SJCRH30 (cell line): ENCODE measurements at regions not wholly inside any gene's neighbourhood (a gene's known extent, or its start where the extent isn't known, plus 50 kb on each side); places are given as distances from the start of the nearest gene placed in this dataset.
"Not testable (repeated sequence)": the region's sequence is repeated elsewhere in the genome, so short reads cannot be mapped to it uniquely, and the experiment has no call there.

ENCODE experiments used
- DNase-seq, 2 experiments: peaks; one replicate each; pipeline ENCODE4 v3.0.0-alpha.2; 2015 to 2020
- H3K27ac ChIP-seq: fragments of 250-450 bp; sonication (Bioruptor Pico); 2 replicates; pipeline ENCODE4 v1.5.1; 2020; ENCODE audit warnings: mild to moderate bottlenecking, moderate library complexity
- H3K27me3 ChIP-seq: fragments of 250-450 bp; sonication (Bioruptor Pico); 2 replicates; pipeline ENCODE4 v1.5.1; 2020; ENCODE audit warnings: mild to moderate bottlenecking, moderate library complexity
- H3K36me3 ChIP-seq: fragments of 250-450 bp; sonication (Bioruptor Pico); 2 replicates; pipeline ENCODE4 v1.5.1; 2020; ENCODE audit warnings: mild to moderate bottlenecking, moderate library complexity
- H3K4me1 ChIP-seq: fragments of 250-450 bp; sonication (Bioruptor Pico); 2 replicates; pipeline ENCODE4 v1.5.1; 2020; ENCODE audit warnings: mild to moderate bottlenecking, moderate library complexity
- H3K4me3 ChIP-seq: fragments of 250-450 bp; sonication (Bioruptor Pico); 2 replicates; pipeline ENCODE4 v1.5.1; 2020; ENCODE audit warnings: mild to moderate bottlenecking, moderate library complexity
- H3K9me3 ChIP-seq: fragments of 250-450 bp; sonication (Bioruptor Pico); replicated peaks from 2 replicates; pipeline ENCODE4 v1.5.1; 2020; ENCODE audit warnings: mild to moderate bottlenecking, moderate library complexity

DNA sequence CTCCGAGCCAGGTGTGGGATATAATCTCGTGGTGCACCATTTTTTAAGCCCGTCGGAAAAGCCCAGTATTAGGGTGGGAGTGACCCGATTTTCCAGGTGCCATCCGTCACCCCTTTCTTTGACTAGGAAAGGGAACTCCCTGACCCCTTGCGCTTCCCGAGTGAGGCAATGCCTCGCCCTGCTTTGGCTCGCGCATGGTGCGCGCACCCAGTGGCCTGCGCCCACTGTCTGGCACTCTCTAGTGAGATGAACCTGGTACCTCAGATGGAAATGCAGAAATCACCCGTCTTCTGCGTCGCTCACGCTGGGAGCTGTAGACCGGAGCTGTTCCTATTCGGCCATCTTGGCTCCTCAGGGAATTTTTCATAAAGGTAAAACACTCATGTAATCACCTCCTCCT lies 63.9 kb downstream of the RWDD3 start:
- H3K4me3 ChIP-seq, result peak overlapping the region; percentile 36
- not testable (repeated sequence) for H3K36me3 ChIP-seq, H3K4me1 ChIP-seq, H3K27ac ChIP-seq, H3K27me3 ChIP-seq, DNase-seq, H3K9me3 ChIP-seq

DNA sequence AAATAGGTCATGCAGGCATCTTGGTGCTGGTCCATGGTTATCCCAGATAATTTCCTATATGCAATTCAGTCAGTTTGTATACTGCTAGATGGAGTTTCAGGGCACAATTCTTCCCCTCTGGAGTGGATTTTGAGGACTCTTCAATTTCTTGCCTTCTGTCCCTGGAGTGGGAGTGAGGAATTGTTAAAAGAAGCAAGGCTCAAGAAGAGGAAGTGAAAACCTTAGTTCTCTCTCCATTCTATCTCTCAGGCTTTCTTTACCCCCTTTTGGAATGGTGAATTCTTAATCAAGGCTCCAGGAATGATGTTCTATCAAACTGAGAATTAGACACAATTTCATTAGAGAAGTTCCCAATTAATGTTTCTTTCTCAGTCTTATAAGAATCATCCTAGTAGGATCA lies 67.1 kb downstream of the RWDD3 start:
- H3K27me3 ChIP-seq, result no peaks in the 10 kb centered on the region
- no peak overlapping the region for H3K4me3 ChIP-seq
- H3K9me3 ChIP-seq, result no peaks in the 10 kb centered on the region; the same call in 1 of the 2 replicates
- no peak overlapping the region for H3K27ac ChIP-seq
- DNase-seq, result no peak
- H3K4me1 ChIP-seq, result no peaks in the 10 kb centered on the region
- H3K36me3 ChIP-seq, result no peaks in the 10 kb centered on the region

DNA sequence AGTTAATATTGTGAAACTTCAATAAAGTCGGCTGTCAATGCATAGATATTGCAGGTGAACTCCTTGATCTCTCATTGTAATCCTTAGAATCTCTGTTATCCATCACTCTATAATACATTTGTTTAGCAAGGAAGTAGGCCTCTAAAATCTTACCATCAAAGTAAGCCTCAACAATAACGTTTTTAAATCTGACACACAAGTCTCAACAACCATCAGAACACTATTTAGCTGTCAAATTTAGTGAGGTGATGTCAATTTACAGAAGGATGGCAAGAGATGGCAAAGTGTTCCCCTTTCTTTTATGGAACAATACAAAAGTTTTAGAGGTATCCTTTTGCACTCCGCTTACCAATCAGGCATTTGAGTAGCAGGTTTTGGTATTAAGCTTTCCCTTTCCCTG lies 67.6 kb downstream of the RWDD3 start:
- H3K4me3 ChIP-seq, result no peak overlapping the region
- H3K27me3 ChIP-seq, result no peaks in the 10 kb centered on the region
- H3K36me3 ChIP-seq, result no peaks in the 10 kb centered on the region
- no peaks in the 10 kb centered on the region; the same call in 1 of the 2 replicates for H3K9me3 ChIP-seq
- no peak overlapping the region for H3K27ac ChIP-seq
- DNase-seq, result no peak
- H3K4me1 ChIP-seq, result no peaks in the 10 kb centered on the region; the same call in 1 of the 2 replicates

DNA sequence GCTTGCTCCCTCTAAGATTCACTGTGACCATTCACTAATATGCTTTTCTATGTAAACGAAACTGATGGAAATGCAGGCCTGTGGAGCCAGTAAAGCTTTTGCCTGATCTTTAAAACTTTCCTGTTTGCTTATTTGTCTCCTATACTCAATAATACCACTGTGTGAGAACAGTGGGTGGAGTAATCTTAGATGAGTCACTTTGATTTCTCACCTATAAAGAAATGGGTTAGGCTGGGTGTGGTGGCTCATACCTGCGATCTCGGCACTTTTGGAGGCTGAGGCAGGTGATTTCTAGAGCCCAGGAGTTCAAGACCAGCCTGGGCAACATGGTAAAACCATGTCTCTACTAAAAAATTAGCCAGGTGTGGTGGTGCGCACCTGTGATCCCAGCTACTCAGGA lies 70.8 kb downstream of the RWDD3 start:
- H3K27ac ChIP-seq, result no peak overlapping the region
- no peaks in the 10 kb centered on the region for H3K36me3 ChIP-seq
- no peak overlapping the region for H3K4me3 ChIP-seq
- H3K27me3 ChIP-seq, result no peaks in the 10 kb centered on the region
- H3K4me1 ChIP-seq, result no peaks in the 10 kb centered on the region; the same call in none of the 2 replicates
- H3K9me3 ChIP-seq, result no peaks in the 10 kb centered on the region; the same call in 1 of the 2 replicates
- DNase-seq, result no peak

DNA sequence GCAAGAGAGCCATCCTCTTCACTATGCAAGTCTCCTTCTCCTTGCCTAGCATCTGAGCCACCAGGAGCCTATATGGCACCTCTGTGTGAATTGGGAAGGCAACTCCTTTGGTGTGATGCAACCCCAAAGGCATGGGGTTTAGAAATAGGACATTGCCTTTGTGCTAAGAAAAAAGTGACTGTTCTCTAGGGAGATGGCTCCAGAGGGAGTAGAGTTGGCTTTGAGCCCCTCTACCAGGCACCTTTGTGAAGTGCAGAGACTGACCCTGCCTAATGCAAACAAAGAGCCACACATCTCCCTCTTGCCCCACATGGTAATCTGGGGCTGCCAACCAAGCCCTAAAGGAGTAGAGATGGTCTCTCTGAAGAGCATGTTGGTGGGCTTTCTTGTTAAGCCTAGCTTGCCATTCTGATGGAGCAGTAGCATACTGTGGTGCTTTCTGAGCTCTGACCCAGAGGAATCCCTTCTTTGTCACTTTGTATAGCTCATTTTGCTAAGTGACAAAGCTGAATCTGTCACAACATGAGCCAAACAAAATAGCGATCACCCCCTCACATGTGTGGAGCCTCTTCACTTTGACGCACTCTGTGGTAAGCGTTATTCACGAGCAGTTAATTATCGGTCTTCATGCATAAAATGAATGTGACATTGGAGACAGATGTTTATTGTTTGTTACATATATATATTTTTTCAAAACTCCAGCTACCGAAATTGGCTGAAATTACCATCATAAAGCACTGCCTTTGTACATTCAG lies 74.4 kb downstream of the RWDD3 start:
- DNase-seq, result peak in 1 of 2 experiments; percentile 29
- H3K36me3 ChIP-seq, result no peaks in the 10 kb centered on the region
- no peaks in the 10 kb centered on the region; the same call in none of the 2 replicates for H3K4me1 ChIP-seq
- H3K27me3 ChIP-seq, result no peaks in the 10 kb centered on the region
- H3K27ac ChIP-seq, result no peak overlapping the region
- no peaks in the 10 kb centered on the region for H3K9me3 ChIP-seq
- no peak overlapping the region for H3K4me3 ChIP-seq

DNA sequence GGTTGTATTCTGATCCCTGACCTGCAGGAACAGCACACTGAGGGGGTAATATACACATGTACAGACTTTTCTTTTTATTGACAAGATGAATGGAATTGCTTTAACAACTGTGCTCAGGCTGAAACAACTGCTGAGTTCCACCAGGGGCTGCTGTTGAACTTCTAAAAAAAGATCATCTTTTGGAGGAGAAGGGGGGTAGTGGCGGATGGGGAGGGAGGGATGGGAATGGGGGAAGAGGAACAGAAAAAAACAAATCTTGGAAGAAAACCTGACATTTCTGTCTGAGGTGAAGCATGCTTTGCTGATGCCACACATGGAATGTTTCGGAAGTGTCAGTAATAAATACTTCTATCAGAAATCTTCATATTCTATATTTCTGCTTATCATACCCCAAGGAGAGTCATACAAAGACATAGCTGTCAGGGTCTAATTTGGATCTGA lies 75.0 kb downstream of the RWDD3 start:
- Histone ChIP-seq H3K27me3 (no peaks in the 10 kb centered on the region), H3K4me3 (no peak overlapping the region), H3K36me3 (no peaks in the 10 kb centered on the region), H3K9me3 (no peaks in the 10 kb centered on the region), H3K27ac (no peak overlapping the region), H3K4me1 (no peaks in the 10 kb centered on the region; the same call in none of the 2 replicates)
- DNase-seq, result peak; percentile 45 to 70

DNA sequence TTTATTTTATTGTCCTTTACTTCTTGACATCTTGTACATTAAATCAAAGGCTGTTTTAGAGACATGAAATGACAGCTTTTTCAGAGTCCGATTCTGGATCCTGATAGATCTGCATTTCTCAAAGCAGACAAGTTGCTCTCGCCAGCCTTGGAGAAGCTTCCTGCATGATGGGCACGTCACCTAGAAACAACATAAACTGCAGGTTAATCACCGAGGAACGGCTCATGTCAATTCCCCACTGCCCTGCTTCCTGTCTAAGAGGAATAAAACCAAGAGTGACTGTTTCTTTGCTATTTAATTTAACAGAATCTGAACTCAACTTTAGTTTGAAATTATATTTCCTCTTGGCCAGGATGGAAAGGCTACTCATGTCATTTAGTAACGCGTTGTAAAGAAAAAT lies 77.0 kb downstream of the RWDD3 start:
- Histone ChIP-seq H3K9me3 (no peaks in the 10 kb centered on the region), H3K4me3 (no peak overlapping the region), H3K4me1 (no peaks in the 10 kb centered on the region; the same call in none of the 2 replicates), H3K36me3 (no peaks in the 10 kb centered on the region), H3K27me3 (no peaks in the 10 kb centered on the region), H3K27ac (no peak overlapping the region)
- no peak for DNase-seq

DNA sequence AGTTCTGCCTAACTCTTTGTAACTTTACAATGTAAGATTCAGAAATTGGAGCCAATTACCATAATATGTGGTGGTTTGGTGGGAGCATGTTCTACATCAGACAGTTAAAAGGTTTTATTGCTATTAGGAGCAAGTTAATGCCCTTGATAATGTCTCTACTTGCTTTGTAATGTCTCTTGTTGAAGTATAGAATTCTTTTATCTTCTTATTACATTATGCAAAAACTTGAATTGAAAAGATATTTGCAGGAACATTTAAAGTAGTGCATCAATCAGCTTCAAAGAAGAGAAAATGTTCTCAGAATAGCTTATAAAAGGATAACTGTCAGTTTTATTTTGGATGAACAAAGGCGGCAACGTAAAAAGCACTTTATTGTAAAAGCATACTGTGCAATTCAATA lies 77.8 kb downstream of the RWDD3 start:
- Histone ChIP-seq H3K4me3 (no peak overlapping the region), H3K27ac (no peak overlapping the region), H3K4me1 (no peaks in the 10 kb centered on the region; the same call in 1 of the 2 replicates), H3K9me3 (no peaks in the 10 kb centered on the region), H3K36me3 (no peaks in the 10 kb centered on the region), H3K27me3 (no peaks in the 10 kb centered on the region)
- no peak for DNase-seq

DNA sequence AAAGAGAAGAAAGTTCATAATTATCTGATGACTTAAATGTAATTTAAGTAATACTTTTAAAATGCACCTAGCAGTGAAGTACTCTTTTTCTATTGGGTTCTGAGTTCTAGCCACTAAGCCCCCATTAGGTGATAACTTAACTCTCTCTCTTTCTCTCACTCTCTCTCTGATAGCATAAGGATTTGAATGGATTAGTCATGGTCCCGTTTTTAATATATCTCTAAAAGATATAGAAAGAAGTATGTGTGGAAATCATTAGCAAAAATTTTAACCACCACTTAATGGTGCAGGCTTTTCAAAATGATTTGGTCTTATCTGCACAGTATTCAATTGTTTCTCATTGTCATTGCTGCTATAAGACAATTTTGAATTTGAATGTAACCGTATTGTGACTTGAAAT lies 78.2 kb downstream of the RWDD3 start:
- DNase-seq, result no peak
- no peaks in the 10 kb centered on the region for H3K36me3 ChIP-seq
- H3K4me3 ChIP-seq, result no peak overlapping the region
- no peaks in the 10 kb centered on the region for H3K27me3 ChIP-seq
- H3K27ac ChIP-seq, result no peak overlapping the region
- no peaks in the 10 kb centered on the region; the same call in 1 of the 2 replicates for H3K4me1 ChIP-seq
- H3K9me3 ChIP-seq, result no peaks in the 10 kb centered on the region

DNA sequence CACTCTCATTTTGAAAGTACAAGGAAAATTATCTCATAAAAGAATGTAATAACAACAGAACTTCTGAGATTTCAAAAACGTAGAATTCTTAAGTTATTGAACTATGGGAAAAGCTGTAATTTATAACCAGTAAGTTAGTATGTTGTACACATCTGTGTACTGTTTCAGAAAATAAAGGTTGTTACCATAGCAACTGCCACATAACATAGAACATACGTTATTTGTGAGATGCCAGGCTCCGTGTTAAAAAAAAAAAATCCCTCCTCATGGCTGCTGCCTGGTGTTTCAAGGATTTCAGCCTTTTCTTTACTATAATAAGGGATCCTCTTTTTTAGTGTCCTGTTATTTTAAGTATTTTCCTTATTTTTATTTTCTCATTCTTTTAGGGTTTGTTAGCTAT lies 79.5 kb downstream of the RWDD3 start:
- Histone ChIP-seq H3K27ac (no peak overlapping the region), H3K36me3 (no peaks in the 10 kb centered on the region), H3K9me3 (no peaks in the 10 kb centered on the region), H3K4me1 (no peaks in the 10 kb centered on the region; the same call in 1 of the 2 replicates), H3K4me3 (no peak overlapping the region), H3K27me3 (no peaks in the 10 kb centered on the region)
- DNase-seq, result no peak

DNA sequence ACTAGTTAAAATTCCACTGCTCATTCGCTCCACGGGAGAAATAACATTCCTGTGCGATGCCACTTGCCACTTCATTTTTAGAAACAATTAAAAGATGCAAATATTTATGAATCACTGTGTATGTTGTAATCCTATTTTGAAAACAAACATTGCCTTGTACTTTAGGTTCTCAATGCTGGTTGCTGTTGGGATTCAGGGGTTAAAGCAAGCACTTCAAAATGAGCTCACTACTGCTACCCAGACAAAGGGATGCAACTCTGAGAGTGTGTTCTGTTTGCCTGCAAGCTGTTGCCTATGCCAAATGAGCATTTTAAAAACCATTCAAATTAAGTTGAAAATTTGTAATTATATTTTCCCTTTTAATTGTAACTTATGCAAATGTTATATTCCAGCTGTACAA lies 87.5 kb downstream of the RWDD3 start:
- H3K4me3 ChIP-seq, result no peak overlapping the region
- DNase-seq, result no peak
- no peaks in the 10 kb centered on the region for H3K27me3 ChIP-seq
- no peaks in the 10 kb centered on the region for H3K4me1 ChIP-seq
- H3K27ac ChIP-seq, result no peak overlapping the region
- H3K9me3 ChIP-seq, result no peaks in the 10 kb centered on the region
- no peaks in the 10 kb centered on the region for H3K36me3 ChIP-seq

DNA sequence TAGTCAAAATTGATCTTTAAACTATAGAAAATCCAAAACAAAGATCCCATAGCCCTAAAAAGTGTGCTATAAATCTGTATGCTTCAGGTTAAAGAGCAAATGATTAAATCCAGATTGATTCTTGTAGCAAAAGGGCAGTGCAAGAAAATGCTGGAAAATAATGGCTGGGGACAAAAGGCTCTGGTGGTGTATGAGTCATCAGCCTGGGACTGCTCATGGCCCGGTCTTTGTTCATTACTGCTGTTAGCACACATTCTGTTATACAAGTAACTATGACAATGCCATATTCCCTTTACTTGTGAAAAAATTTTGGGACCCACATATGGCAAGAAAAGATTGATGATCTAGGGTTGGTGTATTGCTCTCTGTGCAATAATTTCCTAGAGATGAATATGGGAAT lies 89.1 kb downstream of the RWDD3 start:
- Histone ChIP-seq H3K9me3 (no peaks in the 10 kb centered on the region), H3K36me3 (no peaks in the 10 kb centered on the region), H3K27ac (no peak overlapping the region), H3K27me3 (no peaks in the 10 kb centered on the region), H3K4me1 (no peaks in the 10 kb centered on the region), H3K4me3 (no peak overlapping the region)
- DNase-seq, result peak in 1 of 2 experiments; percentile 11

DNA sequence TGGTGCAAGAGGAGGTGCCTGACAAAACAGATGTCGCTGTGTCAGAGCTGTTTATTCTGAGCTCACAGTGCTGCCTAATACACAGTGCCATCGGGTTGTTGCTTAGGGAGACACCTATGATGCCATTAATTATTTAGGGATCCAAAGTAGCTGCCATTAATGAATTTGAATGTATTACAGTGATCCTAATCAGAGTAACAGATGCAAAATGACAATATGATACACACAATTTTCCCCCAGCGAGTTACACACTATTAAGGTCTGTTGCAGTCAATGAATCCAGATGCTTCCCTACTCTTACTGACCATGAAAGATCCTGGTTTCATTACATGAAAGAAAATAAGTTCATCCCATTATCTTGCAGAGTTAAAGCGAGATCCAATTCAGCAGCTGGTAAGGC lies 91.3 kb downstream of the RWDD3 start:
- no peak overlapping the region for H3K27ac ChIP-seq
- H3K36me3 ChIP-seq, result no peaks in the 10 kb centered on the region
- no peak for DNase-seq
- no peak overlapping the region for H3K4me3 ChIP-seq
- no peaks in the 10 kb centered on the region for H3K9me3 ChIP-seq
- no peaks in the 10 kb centered on the region for H3K27me3 ChIP-seq
- H3K4me1 ChIP-seq, result no peaks in the 10 kb centered on the region

DNA sequence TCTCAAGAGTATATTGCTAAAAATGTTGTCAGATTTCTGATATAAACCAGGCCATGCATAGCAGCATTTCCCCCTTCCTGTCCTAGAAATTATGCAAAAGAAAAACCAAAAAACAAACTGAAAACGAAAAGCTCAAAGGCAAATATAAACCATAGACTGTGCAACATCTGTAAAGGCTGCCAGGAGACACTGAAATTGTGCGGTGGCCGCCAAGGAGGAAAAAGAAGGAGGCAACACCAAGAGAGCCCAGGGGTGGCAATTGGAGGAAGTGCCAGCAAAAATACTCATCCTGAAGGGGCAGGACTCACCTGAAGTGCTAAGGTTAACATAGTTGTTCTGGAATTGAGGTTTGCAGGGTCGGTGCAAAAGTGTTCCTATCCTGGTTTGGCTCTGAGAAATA lies 92.0 kb downstream of the RWDD3 start:
- DNase-seq, result no peak
- Histone ChIP-seq H3K27ac (no peak overlapping the region), H3K4me3 (no peak overlapping the region), H3K27me3 (no peaks in the 10 kb centered on the region), H3K4me1 (no peaks in the 10 kb centered on the region), H3K9me3 (no peaks in the 10 kb centered on the region), H3K36me3 (no peaks in the 10 kb centered on the region)

DNA sequence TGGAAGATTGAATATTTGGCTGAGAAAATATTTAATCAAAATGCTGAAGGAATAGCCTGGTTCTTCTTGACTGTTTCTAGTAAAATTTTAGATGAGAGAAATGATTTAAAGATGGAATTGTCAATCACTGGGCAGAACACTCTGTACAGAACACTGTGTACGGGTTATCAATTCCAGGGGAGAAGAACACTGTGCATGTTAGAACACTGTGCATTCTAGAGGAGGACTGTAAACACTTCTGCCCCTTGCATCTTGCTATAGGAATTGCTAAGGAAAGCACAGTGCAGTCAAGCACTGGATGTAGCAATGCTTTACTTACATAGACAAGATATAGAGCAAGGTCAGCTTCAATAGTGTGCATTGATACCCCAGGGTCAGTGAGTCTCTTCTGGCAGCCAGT lies 98.7 kb downstream of the RWDD3 start:
- no peak overlapping the region for H3K27ac ChIP-seq
- no peak for DNase-seq
- no peaks in the 10 kb centered on the region for H3K4me1 ChIP-seq
- no peaks in the 10 kb centered on the region for H3K27me3 ChIP-seq
- H3K4me3 ChIP-seq, result no peak overlapping the region
- no peaks in the 10 kb centered on the region for H3K9me3 ChIP-seq
- no peaks in the 10 kb centered on the region for H3K36me3 ChIP-seq

DNA sequence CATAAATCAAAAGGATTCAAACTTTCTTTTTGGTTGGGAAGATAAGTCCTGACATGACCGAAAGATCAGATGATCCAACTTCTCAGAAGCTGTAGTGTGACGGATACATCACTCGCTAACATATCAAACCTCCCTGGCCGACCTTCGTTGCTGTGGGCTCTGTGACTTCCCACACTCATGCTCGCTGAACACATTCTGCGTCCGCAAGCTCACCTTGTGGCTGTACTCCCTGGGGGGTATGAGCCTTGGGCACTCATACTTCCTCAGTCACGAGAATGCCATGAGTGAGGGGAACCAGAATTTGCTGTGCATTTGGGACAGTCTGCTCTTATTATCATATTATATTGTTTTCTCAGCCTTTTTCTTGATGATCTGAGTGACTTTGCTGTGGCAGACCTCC lies 105.4 kb downstream of the RWDD3 start:
- Histone ChIP-seq H3K27ac (no peak overlapping the region), H3K27me3 (no peaks in the 10 kb centered on the region), H3K4me3 (no peak overlapping the region), H3K9me3 (0 out of 2 replicates have a peak, but pooled peaks cover 2% of the 10 kb centered on the region), H3K36me3 (no peaks in the 10 kb centered on the region), H3K4me1 (no peaks in the 10 kb centered on the region)
- no peak for DNase-seq
